Epidermal melanocyte (primary cell): ENCODE measurements at regions not wholly inside any gene's neighbourhood (a gene's known extent, or its start where the extent isn't known, plus 50 kb on each side); places are given as distances from the start of the nearest gene placed in this dataset.
"Not testable (repeated sequence)": the region's sequence is repeated elsewhere in the genome, so short reads cannot be mapped to it uniquely, and the experiment has no call there.

Experiments used
- DNase-seq: peaks from one replicate; pipeline ENCODE4 v3.0.0; 2011; ENCODE audit warnings: low spot score; ENCODE audit not compliant: insufficient read length

DNA sequence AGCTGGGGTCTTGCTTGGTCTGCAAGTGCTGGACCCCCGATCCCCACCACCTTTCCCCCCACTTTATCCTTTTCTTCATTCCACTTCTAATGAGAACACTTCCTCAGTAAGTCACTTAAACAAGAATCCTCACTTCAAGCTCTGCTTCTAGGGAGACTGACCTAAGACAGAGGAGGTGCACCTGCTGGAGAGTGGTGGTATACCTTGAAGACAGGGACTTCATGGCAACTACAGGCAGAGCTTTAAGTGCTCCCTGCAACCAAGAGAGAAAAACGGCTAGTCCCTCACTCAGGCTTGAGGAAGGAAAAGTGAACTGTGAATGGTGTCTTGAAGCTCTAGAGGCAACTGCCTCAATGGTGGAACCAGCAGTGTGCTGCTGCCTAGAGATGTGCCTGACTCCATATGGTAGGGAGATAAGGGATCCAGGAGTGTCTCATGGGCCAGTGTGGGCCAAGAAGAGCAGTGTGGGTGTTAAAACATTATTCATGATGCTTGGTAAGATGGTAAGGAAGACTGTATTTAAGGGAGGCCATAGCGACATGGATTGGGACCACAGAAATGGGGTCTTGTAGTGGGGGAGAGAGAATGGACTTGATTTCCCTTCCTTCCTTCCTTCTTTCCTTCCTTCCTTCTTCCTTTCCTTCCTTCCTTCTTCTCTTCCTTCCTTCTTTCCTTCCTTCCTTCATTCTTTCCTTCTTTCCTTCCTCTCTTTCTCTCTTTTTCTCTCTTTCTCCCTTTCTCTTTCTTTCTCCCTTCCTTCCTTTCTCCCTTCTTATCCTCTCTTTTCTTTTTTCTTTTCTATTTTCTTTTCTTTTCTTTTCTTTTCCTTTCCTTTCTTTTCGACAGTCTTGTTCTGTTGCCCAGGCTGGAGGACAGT is 96.2 kb upstream of the NAP1L1 start:
- no peak for DNase-seq

DNA sequence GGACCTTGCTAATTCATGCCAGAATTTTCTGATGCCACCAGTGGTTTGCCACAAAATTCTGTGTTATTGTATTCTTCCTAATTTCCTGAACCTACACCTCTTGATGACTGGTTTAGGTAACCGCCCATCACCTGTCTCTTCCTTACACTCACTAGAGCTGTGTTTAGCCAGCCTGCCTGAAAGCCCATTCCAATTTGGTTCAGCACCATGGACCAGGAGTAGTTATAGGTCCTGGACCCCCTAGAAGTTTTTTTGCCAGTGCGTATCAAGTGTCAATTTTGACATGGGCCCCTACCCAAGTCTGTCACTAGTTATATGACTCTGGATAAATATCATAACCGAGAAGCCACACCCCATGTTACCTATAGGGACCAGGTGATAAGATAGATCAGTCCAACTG is 94.0 kb upstream of the NAP1L1 start:
- DNase-seq: no peak

DNA sequence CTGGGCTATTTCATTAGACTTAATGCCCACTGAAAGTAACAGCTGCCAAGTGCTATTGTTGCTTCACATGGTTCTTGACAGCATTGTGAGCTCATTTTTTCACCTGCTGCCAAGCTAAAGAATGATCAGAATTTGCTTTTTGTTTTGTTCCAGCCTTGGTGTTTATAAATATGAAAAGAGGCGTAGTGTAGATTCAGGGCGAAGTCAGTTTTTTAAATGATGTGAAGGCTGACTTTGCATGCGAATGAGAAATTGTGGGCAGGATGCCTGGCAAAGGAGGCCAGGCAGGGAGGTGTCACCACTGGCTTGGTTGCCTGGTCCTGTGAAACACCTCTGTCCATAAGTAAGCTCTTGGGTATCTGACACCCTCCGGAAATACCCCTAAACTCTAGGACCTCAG is 93.3 kb upstream of the NAP1L1 start:
- no peak for DNase-seq

DNA sequence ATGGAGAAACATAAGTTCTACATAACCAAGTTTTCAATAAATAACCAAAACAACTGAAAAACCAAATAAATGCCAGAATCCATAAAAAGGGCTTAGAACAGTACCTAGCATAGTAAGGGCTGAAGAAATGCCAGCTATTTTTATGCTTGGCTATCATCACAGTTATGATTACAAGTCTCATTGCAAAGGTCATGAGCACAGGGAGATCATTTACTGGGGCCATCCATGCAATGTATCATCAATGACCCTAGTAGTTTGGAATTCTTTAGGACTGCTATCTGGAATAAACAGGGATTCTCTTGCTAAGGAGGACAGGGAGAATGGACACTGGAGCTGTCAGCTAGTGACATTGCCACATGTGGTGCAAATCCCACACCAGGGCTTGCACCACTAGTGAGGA is 92.5 kb upstream of the NAP1L1 start:
- DNase-seq: no peak

DNA sequence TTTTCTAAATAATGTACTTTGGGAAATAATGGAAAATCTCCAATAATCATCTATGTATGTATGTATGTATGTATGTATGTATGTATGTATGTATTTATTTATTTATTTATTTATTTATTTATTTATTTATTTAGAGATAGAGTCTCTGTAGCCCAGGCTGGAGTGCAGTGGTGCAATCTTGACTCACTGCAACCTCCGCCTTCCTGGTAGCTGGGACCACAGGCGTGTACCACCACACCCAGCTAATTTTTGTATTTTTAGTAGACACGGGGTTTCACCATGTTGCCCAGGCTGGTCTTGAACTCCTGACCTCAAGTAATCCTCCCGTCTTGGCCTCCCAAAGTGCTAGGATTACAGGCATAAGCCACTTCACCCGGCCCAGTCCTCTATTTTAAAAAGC is 91.5 kb upstream of the NAP1L1 start:
- not testable (repeated sequence) for DNase-seq

DNA sequence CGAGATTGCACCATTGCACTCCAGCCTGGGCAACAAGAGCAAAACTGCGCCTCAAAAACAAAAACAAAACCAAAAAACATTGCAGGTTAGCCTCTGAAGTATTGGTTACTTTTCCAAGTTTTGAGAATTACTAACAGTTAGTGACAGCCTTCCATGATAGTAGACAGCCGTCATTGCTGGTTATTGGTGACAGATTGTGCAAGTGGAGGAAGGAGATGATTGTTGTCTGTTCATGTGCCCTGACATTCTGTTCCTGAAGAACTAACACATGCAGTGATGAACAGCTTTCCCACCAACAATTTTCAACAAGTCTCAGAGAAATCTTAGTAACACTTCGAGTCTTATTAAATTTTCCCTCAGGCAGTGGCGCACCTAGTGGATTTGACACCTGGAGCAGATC is 89.3 kb upstream of the NAP1L1 start:
- DNase-seq: no peak

DNA sequence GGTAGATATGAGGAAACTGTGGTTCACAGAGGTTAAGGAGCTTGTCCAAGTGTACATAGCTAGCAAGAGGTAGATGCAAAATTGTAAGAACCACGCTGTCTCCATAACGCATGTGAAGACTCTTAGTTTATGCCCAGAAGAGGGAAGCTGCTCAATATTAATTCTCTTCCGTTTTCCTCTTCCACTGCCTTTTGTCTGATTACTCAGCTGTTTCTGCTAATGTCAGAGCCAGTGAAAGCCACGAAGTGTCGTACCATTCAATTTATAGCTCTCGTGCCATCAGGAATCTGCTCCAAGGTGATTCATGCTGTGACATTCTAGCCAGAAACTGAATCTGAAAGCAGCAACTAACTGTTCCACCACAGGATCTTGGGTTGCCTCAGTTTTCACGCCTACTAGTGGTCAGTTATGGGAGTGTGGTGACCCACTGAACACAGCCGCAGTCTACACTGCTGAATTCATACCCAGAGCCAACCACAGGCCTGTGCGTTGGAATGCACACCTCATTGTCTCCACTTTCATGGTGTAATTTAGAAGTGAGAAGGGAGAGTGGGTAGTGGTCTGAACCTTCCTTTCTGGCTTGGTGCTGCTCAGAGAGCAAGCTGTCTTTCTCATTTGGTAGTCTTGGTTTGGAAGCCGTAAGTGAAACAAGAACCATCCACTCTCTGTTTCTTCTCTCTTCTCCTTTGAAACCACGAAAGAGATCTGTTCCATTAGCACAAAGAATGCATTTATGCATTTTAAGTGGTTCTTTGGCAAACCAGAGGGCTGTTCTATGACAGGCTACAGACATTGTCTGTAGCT is 74.2 kb upstream of the NAP1L1 start:
- no peak for DNase-seq

DNA sequence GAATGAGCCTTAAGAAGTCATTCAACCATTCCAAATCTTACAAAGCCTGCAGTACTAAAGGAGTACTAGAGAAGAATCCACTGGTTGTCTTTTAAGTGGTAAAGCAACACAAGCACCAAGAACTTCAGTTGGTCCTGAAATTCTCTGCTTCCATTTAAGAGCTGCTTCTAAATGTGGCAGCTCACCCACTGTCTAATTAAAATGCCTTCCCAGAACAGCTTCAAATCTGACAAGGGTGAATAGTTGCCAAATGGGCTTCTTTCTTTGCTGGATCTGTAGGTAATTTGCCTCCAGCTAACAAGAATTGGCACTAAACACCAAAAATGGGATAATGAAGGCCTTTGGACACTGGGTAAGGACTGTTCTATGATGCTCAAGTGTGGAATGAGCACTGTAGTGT is 72.2 kb upstream of the NAP1L1 start:
- DNase-seq: no peak

DNA sequence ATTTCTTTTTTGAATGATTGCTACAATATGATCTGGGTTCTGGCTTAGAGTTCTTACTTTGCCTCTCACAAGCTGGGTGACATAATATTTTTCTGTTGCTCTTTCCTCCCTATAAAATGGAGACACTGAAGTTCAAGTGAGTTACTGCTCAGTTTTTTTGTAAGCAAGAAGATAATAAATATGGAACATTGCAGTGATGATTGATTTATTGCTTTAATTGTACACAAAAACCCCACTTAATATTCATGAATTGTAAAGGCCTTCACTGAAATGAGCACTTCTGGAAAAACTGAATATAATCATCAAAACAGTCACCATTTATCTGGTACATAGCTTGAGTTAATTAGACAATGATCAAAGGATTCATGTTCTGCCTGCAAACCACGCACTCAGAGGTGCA is 71.8 kb upstream of the NAP1L1 start:
- DNase-seq: no peak

DNA sequence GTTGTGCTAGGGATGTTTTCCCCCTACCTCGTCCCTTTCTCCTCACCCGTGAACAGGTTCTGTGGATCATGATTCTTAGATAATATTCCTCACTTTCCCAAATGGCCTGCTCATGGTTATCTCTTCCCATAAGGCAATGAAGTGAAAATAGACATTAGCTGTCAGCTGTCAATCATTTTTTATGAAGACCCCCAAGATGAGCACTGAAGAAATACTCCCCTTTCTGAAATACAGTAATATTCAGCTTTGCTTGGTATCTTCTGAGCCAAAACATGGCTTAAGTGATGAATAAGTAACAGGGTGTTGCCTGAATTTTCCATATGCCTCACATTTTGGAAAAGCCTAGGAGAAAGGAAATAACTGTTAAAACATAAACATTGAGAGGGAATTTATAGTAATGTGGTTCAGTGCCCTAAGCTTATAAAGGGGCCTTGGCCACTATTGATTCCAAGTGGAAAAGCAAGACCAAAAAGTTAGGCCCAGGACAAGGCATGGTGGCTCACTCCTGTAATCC is 70.7 kb upstream of the NAP1L1 start:
- DNase-seq: no peak

DNA sequence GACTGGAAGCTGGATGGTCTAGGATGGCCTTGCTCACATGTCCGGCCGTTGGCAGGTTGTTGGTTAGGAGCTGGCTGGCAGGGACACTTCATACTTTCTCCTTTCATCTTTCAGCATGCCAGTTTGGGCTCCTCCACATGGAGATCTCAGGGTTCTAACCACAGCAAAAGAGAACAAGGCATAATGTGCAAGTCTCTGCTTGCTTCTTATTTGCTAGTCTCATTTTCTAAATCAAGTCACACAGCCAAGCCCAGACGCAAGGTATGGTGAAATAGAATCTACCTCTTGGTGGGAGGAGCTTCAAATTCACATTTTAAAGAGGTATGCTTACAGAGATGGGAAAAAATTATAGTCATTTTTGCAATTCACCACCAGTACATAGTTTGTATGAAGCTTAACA is 69.1 kb upstream of the NAP1L1 start:
- DNase-seq: no peak

DNA sequence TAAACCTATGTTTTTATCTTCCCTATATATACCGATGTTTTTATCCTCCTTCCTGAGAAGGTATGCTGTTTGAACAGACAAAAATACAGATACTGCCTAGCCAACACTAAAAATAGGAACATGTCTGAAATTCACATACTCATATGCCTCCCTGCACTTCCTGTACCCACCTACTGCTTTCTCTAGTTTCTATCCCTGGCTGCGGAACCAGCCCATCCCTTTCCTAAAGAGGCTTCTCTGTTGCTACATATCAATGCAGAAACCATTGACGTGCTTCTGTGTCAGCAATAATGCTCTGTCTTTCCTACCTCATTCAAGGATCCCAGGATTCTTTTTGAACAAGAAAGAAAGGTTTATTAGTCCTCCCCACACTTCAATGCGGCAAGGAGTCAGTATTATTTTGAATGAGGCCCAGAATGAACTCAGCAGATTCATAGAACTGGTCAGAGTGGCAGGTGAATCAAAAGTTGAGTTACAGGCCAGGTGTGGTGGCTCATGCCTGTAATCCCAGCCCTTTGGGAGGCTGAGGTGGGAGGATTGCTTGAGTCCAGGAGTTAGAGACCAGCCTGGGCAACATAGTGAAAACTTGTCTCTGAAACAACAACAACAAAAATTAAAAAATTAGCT is 67.8 kb upstream of the NAP1L1 start:
- DNase-seq: no peak

DNA sequence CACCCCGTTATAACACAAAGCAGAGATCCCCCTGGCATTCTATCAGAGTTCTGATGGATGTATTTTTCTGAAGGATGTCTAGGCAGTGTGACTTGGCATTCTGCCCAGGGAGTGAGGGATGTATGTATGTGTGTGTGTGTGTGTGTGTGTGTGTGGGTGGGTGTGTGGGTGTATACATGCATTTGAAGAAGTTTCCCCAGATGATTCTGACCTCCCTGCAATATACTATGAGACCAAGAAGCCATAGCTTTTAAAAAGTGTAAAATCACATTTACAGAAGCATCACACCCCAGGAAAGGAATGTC is 59.7 kb upstream of the NAP1L1 start:
- no peak for DNase-seq

DNA sequence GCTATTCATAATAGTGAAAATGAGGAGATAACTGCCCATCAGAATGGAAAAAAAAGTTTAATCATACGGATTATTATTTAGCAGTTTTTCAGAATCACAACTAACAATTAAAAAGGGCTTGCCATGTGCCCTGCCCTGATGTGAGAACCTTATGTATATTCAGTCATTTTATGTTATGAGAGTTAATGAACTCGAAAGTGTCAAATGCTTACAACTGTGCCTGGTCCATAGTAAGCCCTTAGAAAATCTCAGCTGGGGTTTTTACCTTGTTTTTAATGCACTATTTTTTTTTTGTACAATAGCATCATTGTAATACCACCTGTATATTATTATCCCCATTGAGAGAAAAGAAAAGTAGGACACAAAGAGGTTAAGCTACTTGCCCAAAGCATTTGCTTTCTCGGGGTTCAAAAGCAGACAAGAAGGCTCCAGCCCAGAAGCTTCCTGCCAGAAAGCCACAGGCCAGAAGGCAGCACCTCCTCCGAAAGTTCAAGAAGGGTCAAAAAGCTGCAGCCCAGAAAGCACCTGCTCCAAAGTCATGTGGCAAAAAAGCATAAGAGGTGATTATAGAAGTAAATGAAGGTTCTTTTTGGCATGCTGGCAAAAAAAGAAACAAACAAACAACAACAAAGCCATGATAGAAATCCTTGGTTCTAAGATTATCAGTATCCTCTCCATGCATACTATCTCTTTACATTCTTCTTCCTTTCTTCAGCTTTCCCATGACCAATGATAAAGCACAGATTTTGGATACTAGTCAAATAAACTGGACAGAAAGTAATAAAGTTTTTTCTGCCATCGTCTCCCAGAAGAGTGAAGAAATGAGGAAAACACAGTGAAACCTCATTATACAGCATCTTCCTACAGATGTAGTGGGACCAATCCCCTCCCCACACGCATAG is 59.1 kb upstream of the NAP1L1 start:
- no peak for DNase-seq

DNA sequence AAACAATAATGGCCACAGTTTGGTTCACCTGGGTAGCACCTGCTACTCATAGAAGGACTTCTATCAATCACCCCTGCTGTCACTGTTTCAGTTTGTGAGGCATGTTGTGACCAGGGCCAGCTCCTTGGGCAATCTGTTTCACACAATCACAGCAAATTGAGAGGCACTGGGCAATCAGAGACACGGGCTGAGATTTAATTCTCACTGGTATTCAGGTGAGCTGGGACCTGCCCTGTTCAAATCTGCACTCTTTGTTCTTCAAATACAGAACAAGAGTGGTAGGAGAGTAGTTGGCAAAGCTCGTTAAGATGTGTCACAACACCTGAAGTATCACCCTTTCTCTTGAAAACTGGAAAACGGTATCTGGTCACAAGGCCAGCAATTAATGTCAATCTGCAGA is 57.8 kb upstream of the NAP1L1 start:
- DNase-seq: no peak

DNA sequence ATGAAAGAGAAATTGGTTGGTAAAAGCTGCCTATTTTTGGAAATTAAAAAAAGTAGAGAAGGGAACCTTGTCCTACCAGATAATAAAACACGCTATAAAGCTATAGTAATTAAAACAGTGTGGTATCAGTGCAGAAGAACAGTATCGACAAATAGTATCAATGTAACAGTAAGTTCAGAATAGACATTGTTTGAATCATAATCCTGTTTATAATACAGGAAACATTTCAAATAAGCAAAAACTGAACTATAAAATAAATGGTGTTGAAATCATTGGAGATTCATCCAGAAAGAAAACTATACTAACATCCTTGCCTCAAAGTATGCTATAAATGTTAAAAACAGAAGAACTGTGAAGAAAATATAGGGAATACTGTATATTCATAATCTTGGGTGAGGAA is 54.2 kb upstream of the NAP1L1 start:
- no peak for DNase-seq

DNA sequence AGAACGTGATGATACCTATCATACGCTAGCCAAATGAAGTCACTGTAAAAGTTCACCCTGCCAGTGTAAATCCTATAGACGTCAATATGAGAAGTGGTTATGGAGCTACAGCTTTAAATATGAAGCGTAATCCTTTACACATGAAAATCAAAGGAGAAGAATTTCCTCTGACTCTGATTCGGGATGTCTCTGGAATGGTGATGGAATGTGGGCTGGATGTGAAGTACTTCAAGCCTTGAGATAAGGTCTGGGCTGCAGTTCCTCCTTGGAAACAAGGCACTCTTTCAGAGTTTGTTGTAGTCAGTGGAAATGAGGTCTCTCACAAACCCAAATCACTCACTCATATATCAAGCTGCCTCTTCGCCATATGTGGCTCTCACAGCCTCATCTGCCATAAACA is 53.1 kb upstream of the NAP1L1 start:
- no peak for DNase-seq

DNA sequence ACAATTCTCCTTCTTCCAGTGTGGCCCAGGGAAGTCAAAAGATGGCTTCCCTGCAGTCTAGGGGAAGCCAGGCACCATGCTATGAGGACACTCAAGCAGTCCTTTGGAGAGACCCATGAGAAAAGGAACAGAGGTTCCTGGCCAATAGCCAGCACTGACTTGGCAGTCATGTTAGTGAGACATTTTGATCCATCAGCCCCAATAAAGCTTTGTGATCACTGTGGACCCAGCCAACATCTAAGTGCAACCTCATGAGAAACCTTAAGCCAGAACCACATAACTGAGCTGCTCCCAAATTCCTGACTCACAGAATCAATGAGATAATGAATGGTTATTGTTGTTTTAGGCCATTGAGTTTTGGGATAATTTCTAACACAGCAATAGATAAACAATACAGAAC is 51.0 kb upstream of the NAP1L1 start:
- no peak for DNase-seq
